ES-I3 (cell line): ENCODE measurements at regions not wholly inside any gene's neighbourhood (a gene's known extent, or its start where the extent isn't known, plus 50 kb on each side); places are given as distances from the start of the nearest gene placed in this dataset.

ENCODE experiments used
- H3K36me3 ChIP-seq: 2 replicates; pipeline ENCODE4 v1.6.1; 2013; ENCODE audit warnings: mild to moderate bottlenecking, low read length, control low read depth, moderate library complexity; ENCODE audit not compliant: insufficient read depth
- H3K4me1 ChIP-seq: 2 replicates; pipeline ENCODE4 v1.6.1; 2013; ENCODE audit warnings: mild to moderate bottlenecking, control low read depth, low read length; ENCODE audit not compliant: insufficient read depth
- H3K9ac ChIP-seq: 2 replicates; pipeline ENCODE4 v1.6.1; 2013; ENCODE audit warnings: low read depth, mild to moderate bottlenecking, low read length, moderate library complexity
- H3K9me3 ChIP-seq: 2 replicates; pipeline ENCODE4 v1.6.1; 2013; ENCODE audit warnings: mild to moderate bottlenecking, low read length, moderate library complexity; ENCODE audit not compliant: control insufficient read depth, insufficient read depth

- no peaks in the 10 kb centered on the region for H3K36me3 ChIP-seq
- 0 out of 2 replicates have a peak, but pooled peaks cover 4% of the 10 kb centered on the region for H3K4me1 ChIP-seq
- peaks cover 3% of the 10 kb centered on the region; the same call in 1 of the 2 replicates for H3K9me3 ChIP-seq
- no peak overlapping the region for H3K9ac ChIP-seq
Measured at GRCh38 chr3:157824281-157824680, 281.9 kb downstream of the SHOX2 start.

- no peaks in the 10 kb centered on the region for H3K9me3 ChIP-seq
- H3K36me3 ChIP-seq, result no peaks in the 10 kb centered on the region
Measured at GRCh38 chr3:157823050-157823449, 283.2 kb downstream of the SHOX2 start.

GRCh38 chr3:157820157-157820517, 286.1 kb downstream of the SHOX2 start:
- Histone ChIP-seq H3K9ac (no peak overlapping the region), H3K36me3 (no peaks in the 10 kb centered on the region)

More at GRCh38 chr3:157823050-157823449, 283.2 kb downstream of the SHOX2 start:
- Histone ChIP-seq H3K4me1 (0 out of 2 replicates have a peak, but pooled peaks cover 4% of the 10 kb centered on the region), H3K9ac (no peak overlapping the region)

GRCh38 chr3:157819270-157820156, 286.7 kb downstream of the SHOX2 start:
- H3K9me3 ChIP-seq, result no peaks in the 10 kb centered on the region
- 0 out of 2 replicates have a peak, but pooled peaks cover 4% of the 10 kb centered on the region for H3K4me1 ChIP-seq
- H3K36me3 ChIP-seq, result no peaks in the 10 kb centered on the region
- 0 out of 2 replicates have a peak overlapping the region, but pooled peaks have one; percentile 8 for H3K9ac ChIP-seq

More at GRCh38 chr3:157820157-157820517, 286.1 kb downstream of the SHOX2 start:
- H3K9me3 ChIP-seq, result no peaks in the 10 kb centered on the region
- H3K4me1 ChIP-seq, result 0 out of 2 replicates have a peak, but pooled peaks cover 4% of the 10 kb centered on the region

- 0 out of 2 replicates have a peak, but pooled peaks cover 4% of the 10 kb centered on the region for H3K4me1 ChIP-seq
- H3K9ac ChIP-seq, result no peak overlapping the region
- H3K36me3 ChIP-seq, result no peaks in the 10 kb centered on the region
- H3K9me3 ChIP-seq, result no peaks in the 10 kb centered on the region
Measured at GRCh38 chr3:157816896-157817295, 289.3 kb downstream of the SHOX2 start.

- H3K9me3 ChIP-seq, result no peaks in the 10 kb centered on the region
- 0 out of 2 replicates have a peak, but pooled peaks cover 4% of the 10 kb centered on the region for H3K4me1 ChIP-seq
- no peaks in the 10 kb centered on the region for H3K36me3 ChIP-seq
- no peak overlapping the region for H3K9ac ChIP-seq
Measured at GRCh38 chr3:157816296-157816695, 289.9 kb downstream of the SHOX2 start.

- H3K9me3 ChIP-seq, result no peaks in the 10 kb centered on the region
- H3K36me3 ChIP-seq, result no peaks in the 10 kb centered on the region
- no peak overlapping the region for H3K9ac ChIP-seq
- H3K4me1 ChIP-seq, result 0 out of 2 replicates have a peak, but pooled peaks cover 4% of the 10 kb centered on the region
Measured at GRCh38 chr3:157815739-157816138, 290.5 kb downstream of the SHOX2 start.

- Histone ChIP-seq H3K9me3 (no peaks in the 10 kb centered on the region), H3K4me1 (no peaks in the 10 kb centered on the region), H3K9ac (no peak overlapping the region), H3K36me3 (no peaks in the 10 kb centered on the region)
Measured at GRCh38 chr3:157810924-157811718, 295.1 kb downstream of the SHOX2 start.

- Histone ChIP-seq H3K36me3 (no peaks in the 10 kb centered on the region), H3K9me3 (no peaks in the 10 kb centered on the region), H3K4me1 (no peaks in the 10 kb centered on the region), H3K9ac (no peak overlapping the region)
Measured at GRCh38 chr3:157807280-157807679, 298.9 kb downstream of the SHOX2 start.

- H3K4me1 ChIP-seq, result no peaks in the 10 kb centered on the region
- H3K36me3 ChIP-seq, result no peaks in the 10 kb centered on the region
- H3K9ac ChIP-seq, result no peak overlapping the region
- H3K9me3 ChIP-seq, result no peaks in the 10 kb centered on the region
Measured at GRCh38 chr3:157805538-157805937, 300.7 kb downstream of the SHOX2 start.

- Histone ChIP-seq H3K4me1 (no peaks in the 10 kb centered on the region; the same call in 1 of the 2 replicates), H3K9ac (no peak overlapping the region), H3K9me3 (no peaks in the 10 kb centered on the region), H3K36me3 (no peaks in the 10 kb centered on the region)
Measured at GRCh38 chr3:157794771-157795170, 291.6 kb upstream of the VEPH1 start.

GRCh38 chr3:157793745-157794144, 290.5 kb upstream of the VEPH1 start:
- Histone ChIP-seq H3K4me1 (no peaks in the 10 kb centered on the region; the same call in 1 of the 2 replicates), H3K9me3 (no peaks in the 10 kb centered on the region), H3K9ac (no peak overlapping the region), H3K36me3 (no peaks in the 10 kb centered on the region)

GRCh38 chr3:157789162-157789561, 285.9 kb upstream of the VEPH1 start:
- Histone ChIP-seq H3K9me3 (no peaks in the 10 kb centered on the region), H3K36me3 (no peaks in the 10 kb centered on the region), H3K9ac (no peak overlapping the region), H3K4me1 (no peaks in the 10 kb centered on the region; the same call in 1 of the 2 replicates)

- Histone ChIP-seq H3K9ac (no peak overlapping the region), H3K9me3 (no peaks in the 10 kb centered on the region), H3K4me1 (no peaks in the 10 kb centered on the region; the same call in 1 of the 2 replicates)
Measured at GRCh38 chr3:157786618-157787017, 283.4 kb upstream of the VEPH1 start.

More at GRCh38 chr3:157786618-157787017, 283.4 kb upstream of the VEPH1 start:
- H3K36me3 ChIP-seq, result no peaks in the 10 kb centered on the region
